Lower lobe of right lung (tissue), 2 donors: ENCODE measurements at regions not wholly inside any gene's neighbourhood (a gene's known extent, or its start where the extent isn't known, plus 50 kb on each side); places are given as distances from the start of the nearest gene placed in this dataset.
A peak's percentile ranks its signal among the peaks of the same experiment; 100 is the strongest.

Experiments
- ATAC-seq, 2 donors: fragments of 200-7000 bp; cut with Tn5 transposase; one replicate each; pipeline ENCODE4 v1.9.1; 2020 to 2022; ENCODE audit warnings: mild to moderate bottlenecking in 2 of 2, moderate library complexity in 2 of 2
- DNase-seq: peaks from one replicate; pipeline ENCODE4 v3.0.0-alpha.2; 2020
- H3K27ac ChIP-seq: fragments of 200-600 bp; one replicate; pipeline ENCODE4 v1.8.0; 2022
- H3K27me3 ChIP-seq: fragments of 200-600 bp; one replicate; pipeline ENCODE4 v1.8.0; 2022; ENCODE audit warnings: low read depth
- H3K36me3 ChIP-seq: fragments of 200-600 bp; one replicate; pipeline ENCODE4 v1.8.0; 2022; ENCODE audit warnings: mild to moderate bottlenecking
- H3K4me1 ChIP-seq: fragments of 200-600 bp; one replicate; pipeline ENCODE4 v1.8.0; 2022
- H3K4me3 ChIP-seq: fragments of 200-600 bp; one replicate; pipeline ENCODE4 v1.8.0; 2022; ENCODE audit warnings: mild to moderate bottlenecking
- H3K9me3 ChIP-seq: fragments of 200-600 bp; one replicate; pipeline ENCODE4 v1.8.0; 2022
- intact Hi-C: fragments of 100-400 bp; cut with DNase I; formaldehyde crosslinking; loops from one replicate; pipeline ENCODE4 v1.11.0; 2022
- TF ChIP-seq, protein P1 (sequence below): fragments of 200-600 bp; IDR thresholded peaks from one replicate; pipeline ENCODE4 v1.8.0; 2022; ENCODE audit warnings: antibody characterized with exemption, mild to moderate bottlenecking
- donor health status: DM: no; HTN: yes; CAD: no; lungs with severe emphysema.

DNA sequence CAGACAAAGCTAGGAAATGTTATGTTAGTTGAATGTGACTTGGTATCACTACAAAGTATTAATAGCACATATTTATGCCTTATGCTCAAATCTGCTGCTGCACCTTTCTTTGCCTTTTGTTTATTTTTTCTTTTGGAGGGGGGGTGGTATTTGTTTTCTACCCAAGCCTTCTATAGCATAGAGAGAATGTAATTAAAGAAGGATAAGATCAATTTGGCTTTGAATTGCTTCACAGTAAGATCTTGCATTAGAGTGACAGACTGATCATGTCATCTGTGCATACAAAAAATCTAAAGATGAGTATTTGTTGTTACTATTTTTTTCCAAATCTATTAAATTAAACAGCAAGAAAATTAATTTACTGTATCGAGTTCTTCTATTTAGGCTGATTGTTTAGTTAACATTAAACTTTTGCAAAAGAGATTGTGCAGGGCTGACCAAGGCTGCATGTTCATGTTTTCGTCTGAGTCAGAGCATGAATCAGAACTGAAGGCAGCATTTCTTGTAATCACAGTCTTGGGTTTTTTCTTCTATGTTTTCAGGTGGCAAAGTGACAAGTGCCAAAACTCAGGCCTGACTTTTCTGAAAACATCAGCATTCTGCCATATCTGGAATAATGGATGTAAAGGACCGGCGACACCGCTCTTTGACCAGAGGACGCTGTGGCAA is 1007.1 kb upstream of the WWC1 start:
- Histone ChIP-seq H3K4me1 (no peaks in the 10 kb centered on the region), H3K36me3 (no peaks in the 10 kb centered on the region), H3K27me3 (no peaks in the 10 kb centered on the region), H3K27ac (no peak overlapping the region), H3K9me3 (no peaks in the 10 kb centered on the region), H3K4me3 (no peak overlapping the region)
- intact Hi-C loops: no loop called here
- ATAC-seq (no peak), DNase-seq (no peak)
- TF ChIP-seq, protein P1, sequence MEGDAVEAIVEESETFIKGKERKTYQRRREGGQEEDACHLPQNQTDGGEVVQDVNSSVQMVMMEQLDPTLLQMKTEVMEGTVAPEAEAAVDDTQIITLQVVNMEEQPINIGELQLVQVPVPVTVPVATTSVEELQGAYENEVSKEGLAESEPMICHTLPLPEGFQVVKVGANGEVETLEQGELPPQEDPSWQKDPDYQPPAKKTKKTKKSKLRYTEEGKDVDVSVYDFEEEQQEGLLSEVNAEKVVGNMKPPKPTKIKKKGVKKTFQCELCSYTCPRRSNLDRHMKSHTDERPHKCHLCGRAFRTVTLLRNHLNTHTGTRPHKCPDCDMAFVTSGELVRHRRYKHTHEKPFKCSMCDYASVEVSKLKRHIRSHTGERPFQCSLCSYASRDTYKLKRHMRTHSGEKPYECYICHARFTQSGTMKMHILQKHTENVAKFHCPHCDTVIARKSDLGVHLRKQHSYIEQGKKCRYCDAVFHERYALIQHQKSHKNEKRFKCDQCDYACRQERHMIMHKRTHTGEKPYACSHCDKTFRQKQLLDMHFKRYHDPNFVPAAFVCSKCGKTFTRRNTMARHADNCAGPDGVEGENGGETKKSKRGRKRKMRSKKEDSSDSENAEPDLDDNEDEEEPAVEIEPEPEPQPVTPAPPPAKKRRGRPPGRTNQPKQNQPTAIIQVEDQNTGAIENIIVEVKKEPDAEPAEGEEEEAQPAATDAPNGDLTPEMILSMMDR: no peak

DNA sequence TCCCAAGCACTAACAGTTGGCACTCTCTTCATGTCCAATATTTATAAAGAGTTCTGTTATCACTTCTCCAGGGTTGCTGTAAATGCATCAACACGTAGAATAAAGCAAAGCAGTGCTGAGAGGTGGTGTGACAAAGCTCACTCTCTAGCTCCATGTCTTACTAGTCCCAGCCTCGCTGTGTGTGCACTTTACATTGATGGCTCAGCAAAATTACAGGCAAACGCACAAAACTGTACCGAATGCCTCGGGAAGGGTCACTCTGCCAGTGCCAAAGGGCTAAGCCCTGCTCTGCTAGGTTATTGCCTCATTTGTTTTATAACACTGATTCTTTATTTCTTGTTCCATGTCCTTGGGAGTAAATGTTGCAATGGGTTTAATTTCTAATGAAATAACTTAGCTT is 1005.9 kb upstream of the WWC1 start:
- intact Hi-C loops: no loop called here
- H3K27me3 ChIP-seq: no peaks in the 10 kb centered on the region
- ATAC-seq (no peak), DNase-seq (no peak)
- H3K9me3 ChIP-seq: no peaks in the 10 kb centered on the region
- no peak overlapping the region for H3K4me3 ChIP-seq
- TF ChIP-seq, protein P1: no peak
- no peak overlapping the region for H3K27ac ChIP-seq
- no peaks in the 10 kb centered on the region for H3K4me1 ChIP-seq
- H3K36me3 ChIP-seq: no peaks in the 10 kb centered on the region

DNA sequence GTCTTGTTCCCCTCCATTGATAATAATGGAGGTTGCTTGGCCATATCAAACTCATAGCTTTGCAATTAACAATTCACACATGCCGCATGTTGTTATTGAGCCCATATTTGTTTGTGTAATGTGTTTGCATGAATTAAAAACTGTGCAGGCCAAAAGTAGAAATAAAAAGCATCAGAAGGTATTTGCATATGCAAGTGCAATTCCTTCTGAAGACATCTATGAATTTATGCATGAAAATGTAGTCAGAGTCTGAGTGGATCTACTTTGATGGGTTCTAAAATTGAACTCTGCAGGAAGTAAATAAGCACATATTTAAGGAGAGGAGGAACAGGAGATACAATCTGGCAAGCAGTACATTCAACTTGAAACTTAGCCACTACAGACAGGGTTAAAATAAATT is 1004.6 kb upstream of the WWC1 start:
- Histone ChIP-seq H3K27me3 (no peaks in the 10 kb centered on the region), H3K36me3 (no peaks in the 10 kb centered on the region), H3K4me3 (no peak overlapping the region), H3K27ac (no peak overlapping the region), H3K4me1 (no peaks in the 10 kb centered on the region), H3K9me3 (no peaks in the 10 kb centered on the region)
- intact Hi-C loops: no loop called here
- TF ChIP-seq, protein P1: no peak
- DNase-seq (no peak), ATAC-seq (no peak)

DNA sequence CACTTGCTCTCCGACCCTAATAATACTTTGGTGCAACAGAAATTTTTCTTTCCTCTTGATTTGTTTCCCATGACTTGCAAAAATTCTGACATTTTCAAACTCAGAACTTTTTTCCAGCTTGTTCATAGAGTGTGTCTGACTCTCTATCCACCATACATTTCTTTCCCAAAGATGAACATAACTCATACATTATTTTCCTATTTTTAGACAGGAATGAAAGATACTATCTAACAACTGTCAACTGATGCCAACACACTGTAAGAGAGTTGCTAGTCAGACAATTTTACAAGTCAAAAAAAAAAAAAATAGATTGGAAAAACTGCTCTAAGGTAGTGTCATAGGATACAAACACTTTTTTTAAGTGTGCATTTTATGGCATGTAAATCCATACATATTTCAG is 1001.0 kb upstream of the WWC1 start:
- H3K4me1 ChIP-seq: no peaks in the 10 kb centered on the region
- intact Hi-C loops: no loop called here
- H3K27me3 ChIP-seq: no peaks in the 10 kb centered on the region
- H3K4me3 ChIP-seq: no peak overlapping the region
- ATAC-seq (no peak), DNase-seq (no peak)
- H3K27ac ChIP-seq: no peak overlapping the region
- no peaks in the 10 kb centered on the region for H3K36me3 ChIP-seq
- TF ChIP-seq, protein P1: no peak
- no peaks in the 10 kb centered on the region for H3K9me3 ChIP-seq

DNA sequence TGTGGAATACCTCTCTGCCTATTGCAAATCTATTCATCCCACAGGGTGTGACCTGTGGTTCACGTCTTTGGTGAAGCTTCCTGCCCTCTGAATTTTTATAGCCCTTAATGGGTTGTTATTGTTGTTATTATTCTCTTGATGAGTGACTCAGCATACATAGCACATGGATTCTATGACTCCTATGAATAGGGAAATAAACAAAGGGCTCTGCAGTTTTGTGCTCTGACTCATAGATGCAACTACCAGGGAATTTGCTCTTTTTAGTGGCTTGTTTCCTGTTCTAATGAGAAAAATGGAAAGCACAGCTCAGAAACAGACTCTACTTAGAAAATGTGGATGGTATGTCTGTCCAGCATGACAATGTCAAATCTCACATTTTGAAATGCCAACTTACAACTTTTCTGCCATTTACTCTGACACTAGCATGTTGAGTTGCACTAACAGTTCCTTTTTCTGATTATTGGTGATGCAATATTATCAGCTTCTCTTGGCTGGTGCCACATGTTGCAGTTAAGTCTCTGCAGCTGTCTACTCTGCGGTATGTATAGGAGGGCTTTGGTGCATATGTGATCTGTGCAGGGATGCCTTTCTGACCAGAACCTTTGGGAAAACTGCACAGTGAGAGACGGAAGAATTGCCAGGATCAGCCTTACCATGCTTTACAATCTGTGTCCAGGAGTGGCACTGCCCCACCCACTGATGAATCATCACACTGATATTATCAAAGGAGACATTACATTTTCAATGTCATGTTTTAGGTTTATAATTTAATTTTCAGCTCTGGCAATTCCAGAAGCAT is 996.4 kb upstream of the WWC1 start:
- TF ChIP-seq, protein P1: no peak

More for the DNA sequence above, 996.4 kb upstream of the WWC1 start:
- H3K27ac ChIP-seq: no peak overlapping the region
- no peaks in the 10 kb centered on the region for H3K27me3 ChIP-seq
- H3K4me3 ChIP-seq: no peak overlapping the region
- no peaks in the 10 kb centered on the region for H3K4me1 ChIP-seq
- no peaks in the 10 kb centered on the region for H3K9me3 ChIP-seq
- peak; percentile 49 for ATAC-seq
- intact Hi-C loops: no loop called here
- H3K36me3 ChIP-seq: no peaks in the 10 kb centered on the region
- no peak for DNase-seq
